ENCODE measurements at regions not wholly inside any gene's neighbourhood (a gene's known extent, or its start where the extent isn't known, plus 50 kb on each side); places are given as distances from the start of the nearest gene placed in this dataset.
"Not testable (repeated sequence)": the region's sequence is repeated elsewhere in the genome, so short reads cannot be mapped to it uniquely, and the experiment has no call there.

DNA sequence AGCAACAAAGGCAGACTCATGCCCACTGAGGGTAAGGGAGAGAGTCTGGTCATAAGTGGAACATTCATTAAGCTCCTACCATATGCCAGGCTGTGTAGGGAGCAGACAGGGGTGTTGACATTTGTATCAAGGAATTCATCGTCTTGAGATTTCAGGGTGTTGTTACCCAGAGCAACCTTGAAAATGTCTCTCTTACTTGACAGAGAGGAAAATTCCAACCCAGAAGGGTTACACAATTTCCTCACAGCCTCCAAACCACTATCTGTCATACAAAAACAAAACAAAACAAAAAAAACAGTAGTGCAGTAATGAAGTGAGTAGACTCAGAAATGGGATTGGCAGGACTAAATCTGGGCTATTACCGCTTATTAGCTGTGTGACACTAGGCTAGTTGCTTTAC is 113.2 kb downstream of the MIAT start:
- peak; percentile 6 for DNase-seq

DNA sequence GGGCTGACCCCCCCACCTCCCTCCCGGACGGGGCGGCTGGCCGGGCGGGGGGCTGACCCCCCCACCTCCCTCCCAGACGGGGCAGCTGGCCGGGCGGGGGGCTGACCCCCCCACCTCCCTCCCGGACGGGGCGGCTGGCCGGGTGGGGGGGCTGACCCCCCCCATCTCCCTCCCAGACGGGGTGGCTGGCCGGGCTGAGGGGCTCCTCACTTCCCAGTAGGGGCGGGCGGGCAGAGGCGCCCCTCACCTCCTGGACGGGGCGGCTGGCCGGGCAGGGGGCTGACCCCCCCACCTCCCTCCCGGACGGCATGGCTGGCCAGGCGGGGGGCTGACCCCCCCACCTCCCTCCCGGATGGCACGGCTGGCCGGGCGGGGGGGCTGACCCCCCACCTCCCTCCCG is 115.7 kb downstream of the MIAT start:
- not testable (repeated sequence) for DNase-seq

DNA sequence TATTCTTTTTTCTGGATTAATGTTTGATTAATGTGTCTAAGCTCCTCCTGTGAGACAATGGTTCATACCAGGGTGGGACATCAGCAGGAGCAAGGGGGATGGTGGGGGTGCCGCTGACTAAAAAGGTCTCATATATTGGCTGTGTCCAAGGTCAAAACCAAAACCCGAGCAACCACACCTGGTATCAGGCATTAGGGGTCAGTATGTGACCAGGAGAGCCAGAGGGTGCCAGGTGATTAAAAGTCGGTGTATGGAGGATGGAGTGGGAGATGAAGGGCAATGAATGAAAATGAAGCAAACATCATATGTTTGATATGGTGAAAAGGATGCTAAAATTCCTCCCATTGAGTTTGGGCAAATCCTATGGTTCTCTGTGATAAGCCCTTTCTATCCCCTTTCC is 118.0 kb downstream of the MIAT start:
- no peak for DNase-seq

DNA sequence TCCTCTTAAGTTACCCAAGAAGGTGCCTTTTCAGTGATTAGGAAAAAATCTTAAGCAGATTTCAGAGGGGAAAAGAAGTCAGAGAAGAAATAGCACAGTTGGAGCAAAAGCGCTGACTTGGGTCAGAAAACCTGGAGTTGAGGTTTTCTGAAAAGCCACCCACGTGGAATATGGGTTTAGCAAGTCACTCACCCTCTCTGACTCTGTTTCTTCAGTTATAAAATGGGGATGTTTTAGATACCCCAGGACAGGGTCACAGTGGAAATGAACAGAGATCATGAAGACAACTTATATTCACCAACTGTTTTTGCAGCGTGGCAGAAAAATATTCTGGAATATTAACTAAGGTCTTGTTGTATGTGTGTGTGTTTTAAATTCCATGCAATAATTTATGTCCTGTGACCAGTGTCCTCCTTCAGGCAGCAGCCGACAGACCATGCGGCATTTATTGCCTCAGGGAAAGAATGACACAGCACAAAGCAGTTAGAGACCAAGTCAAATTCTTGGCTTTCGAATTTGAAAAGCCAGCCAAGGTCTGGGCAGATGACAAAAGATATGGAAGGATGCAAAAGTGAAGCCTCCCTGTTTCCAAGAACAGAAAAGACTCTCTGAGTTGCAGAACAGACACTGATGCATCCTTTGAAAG is 119.9 kb downstream of the MIAT start:
- no peak for DNase-seq

DNA sequence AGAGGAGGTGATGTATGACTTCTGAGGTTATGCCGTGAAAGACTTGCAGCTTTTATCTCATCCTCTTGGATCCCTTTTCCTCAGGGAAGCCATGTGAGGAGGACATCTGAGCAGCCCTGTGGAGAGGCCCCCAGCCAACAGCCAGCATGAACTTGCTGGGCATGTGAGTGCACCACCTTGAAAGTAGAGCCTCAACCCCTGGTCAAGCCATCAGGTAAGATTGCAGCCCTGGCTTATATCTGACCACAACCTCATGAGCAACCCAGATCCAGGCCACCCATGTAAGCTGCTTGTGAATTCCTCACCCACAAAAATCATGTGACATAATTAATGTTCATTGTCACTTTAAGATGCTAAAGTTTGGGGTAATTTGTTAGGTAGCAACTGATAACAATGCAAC is 121.0 kb downstream of the MIAT start:
- DNase-seq: no peak

DNA sequence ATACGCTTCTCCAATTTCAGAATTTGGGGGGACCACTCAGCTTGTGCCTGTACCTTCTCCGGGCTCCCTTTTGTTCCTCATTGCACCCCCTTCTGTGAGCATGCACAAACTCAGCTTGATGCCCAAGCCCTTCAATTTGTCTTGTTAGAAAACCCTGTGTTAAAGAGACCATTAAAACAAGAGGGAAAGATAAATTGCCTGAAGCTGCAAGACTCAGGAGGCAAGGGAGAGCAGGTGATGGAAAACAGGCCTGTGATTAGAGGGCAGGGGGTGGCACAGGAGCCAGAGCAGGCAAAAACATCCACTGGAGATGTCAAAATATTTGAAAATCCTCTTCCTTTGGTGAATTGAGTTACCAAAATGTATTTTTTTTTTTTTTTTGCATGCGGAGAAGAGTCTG is 121.7 kb downstream of the MIAT start:
- DNase-seq: no peak

DNA sequence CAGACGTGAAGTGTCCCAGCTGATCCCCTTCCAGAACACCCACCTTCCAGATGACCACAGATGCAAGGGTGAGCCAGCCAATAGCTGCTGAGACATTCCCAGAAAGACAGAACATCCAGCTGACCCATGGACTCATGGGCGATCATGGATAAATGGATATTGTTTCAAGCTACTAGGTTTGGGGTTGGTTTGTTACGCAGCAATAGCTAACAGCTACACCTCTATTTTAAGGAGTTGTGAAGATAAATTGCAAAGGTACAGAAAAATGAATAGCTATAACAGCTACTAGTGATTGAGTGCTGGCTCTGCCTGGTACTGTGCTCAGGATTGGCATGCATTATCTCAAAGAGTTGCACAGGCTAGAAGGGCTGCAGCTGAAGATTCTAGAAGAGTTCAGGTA is 122.5 kb downstream of the MIAT start:
- no peak for DNase-seq

DNA sequence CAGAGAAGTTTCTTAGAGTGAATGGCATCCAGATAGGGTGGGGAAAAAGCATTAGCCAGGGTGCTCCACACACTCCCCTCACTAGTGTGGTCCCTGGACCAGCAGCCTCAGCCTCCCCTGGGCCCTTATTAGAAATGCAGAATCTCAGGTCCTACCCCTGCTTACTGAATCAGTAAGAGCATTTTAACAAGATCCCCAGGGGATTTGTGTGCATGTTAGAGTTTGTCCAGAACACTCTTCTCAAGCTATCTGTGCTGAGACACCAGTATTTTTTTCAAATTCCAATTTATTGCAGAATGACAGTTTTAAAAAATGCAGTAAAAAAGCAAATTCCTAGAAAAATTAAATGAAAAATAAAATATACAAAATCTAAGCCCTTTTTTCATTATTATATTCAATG is 123.1 kb downstream of the MIAT start:
- DNase-seq: no peak

DNA sequence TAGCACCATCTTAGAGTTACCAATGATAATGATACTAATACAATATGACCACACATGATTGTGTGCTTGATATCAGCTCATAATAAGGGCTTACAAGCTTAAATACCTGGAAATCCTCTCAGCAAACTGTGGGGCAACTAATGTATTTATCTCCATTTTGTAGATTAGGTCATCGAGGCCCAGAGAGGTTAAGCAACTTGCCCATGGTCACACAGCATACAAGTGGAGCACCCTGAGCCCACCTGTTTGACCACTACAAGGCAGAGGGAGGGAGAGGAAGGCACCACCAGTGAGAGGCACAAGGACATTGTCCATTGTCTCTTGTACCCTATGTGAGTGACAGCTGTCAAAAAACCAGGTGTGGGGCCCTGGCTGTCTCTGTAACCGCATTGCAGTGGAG is 123.7 kb downstream of the MIAT start:
- no peak for DNase-seq

GRCh38 chr22:26781596-26781995 is 124.2 kb downstream of the MIAT start:
- DNase-seq: no peak

GRCh38 chr22:26783885-26784284 is 126.5 kb downstream of the MIAT start:
- no peak for DNase-seq

GRCh38 chr22:26784772-26785171 is 127.4 kb downstream of the MIAT start:
- DNase-seq: no peak

DNA sequence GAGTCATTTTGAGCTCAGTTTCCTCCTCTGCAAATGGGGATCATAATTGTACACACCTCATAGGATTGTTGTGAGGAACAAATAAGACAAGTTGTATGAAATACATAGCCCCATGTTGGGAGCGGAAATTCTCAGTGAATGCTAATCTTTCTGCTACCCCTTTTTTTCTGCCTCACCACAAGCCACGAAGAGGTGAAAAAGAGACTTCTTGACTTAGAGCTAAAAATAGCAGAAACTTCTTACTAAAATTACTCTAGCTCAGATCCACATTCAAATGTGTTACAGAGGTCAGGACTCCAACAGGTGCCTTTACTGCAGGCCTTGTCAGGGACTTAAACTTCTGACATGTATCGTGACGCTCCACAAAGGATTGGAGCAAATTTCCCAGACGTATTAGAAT is 128.5 kb downstream of the MIAT start:
- no peak for DNase-seq

DNA sequence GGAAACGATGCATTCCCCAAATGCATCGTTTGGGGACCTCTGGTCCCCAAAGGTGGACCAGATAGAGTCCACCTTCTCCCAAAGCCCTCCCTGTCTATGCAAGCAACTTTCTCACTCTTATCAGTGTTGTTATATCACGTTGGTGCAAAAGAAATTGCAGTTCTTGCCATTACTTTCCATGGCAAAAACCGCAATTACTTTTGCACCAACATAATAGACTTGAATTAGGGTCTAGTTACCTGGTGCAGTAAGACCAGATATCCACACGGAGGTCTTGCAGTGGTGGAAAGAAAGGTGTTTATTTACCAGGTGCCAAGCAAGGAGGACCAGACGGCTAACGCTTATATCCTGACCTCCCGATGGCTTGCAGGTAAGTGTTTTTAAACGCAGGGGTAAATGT is 129.0 kb downstream of the MIAT start:
- DNase-seq: no peak

DNA sequence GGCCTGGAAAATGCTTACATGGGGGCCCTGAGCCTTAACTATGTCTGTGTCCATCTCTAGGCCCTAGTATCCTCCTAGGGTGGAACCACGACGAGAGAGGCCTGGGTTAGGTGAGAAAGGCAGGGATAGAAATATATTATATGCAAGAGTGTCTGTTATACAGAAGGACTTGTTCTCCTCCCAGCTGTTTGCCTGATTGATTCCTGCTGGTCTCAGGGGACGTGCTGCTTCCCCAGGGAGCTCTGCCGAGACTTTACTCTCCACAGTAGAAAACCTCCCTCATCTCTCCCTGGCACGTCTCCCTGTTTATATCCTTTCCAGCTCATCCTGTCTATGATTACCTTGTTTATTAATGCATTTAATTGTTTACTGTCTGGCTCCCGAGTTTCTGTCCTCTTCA is 132.6 kb downstream of the MIAT start:
- DNase-seq: no peak

GRCh38 chr22:26792522-26792921 is 135.1 kb downstream of the MIAT start:
- no peak for DNase-seq

DNA sequence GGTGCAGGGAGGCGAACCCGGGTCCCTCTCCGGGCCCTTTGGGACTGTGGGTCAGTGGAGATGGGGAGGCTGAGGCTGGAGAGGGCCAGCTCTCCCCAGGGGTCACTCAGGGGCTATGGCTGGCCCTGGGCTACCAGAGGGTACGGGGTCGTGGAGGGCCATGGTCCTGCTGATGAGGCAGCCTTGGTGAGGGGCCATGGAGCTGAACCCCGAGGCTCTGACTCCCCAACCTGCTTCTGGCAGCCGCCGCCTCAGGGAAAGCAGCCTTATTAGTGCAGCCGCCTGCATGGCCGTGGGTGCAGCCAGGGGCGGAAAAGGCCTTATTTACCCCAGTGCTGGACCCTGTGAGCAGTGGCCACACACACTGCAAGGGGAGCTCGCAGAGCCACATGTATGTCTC is 139.4 kb downstream of the MIAT start:
- DNase-seq: no peak

GRCh38 chr22:26797910-26798309 is 140.5 kb downstream of the MIAT start:
- DNase-seq: no peak

DNA sequence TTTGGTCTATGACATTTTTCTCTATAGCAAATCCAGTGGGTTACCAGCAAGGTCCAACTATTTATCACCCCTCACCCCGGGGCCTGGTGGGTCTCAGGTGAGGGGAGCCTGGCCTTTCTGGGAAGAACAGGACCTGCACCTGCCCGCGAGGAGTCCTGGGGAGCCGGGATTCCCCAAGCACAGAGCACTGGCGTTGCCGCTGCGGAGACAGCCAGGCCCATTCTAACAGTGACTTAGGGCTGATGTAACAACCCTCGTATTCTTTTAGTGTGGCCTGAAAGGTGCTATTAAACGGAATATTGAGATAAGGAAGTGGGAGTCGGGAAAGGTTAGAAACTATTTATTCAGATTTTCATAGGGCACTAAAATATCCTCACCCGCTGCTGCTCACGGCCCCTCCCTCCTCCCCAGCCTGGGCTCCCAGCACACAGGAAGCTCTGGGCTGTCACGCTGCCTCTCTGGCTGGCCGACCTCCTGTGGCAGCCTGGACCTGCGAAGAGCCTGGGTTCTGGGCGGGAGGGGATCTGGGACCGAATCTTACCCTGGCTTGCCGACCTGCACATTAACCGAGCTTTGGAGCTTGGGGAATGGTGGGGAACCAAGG is 141.2 kb downstream of the MIAT start:
- no peak for DNase-seq

DNA sequence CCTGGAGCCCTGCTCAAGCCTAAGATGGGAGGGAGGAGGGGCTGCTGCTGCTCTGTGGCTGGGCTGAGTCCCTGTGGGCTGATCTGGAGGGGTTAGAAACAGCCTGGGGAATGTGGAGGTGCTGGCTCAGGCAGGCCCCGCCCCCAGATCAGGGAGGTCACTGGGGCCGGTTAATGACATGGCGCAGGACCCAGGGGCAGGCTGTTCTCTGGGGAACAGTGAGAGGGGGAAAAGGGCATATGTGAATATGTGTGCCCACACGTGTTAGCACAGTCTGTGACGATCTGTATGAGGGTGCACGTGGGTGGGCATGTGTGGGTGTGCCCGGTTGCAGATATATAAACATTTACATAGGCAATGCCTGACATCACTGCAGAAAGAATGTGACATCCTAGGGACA is 143.5 kb downstream of the MIAT start:
- DNase-seq: no peak

- no peak for DNase-seq
Observed at GRCh38 chr22:26801449-26801848, 144.1 kb downstream of the MIAT start.

DNA sequence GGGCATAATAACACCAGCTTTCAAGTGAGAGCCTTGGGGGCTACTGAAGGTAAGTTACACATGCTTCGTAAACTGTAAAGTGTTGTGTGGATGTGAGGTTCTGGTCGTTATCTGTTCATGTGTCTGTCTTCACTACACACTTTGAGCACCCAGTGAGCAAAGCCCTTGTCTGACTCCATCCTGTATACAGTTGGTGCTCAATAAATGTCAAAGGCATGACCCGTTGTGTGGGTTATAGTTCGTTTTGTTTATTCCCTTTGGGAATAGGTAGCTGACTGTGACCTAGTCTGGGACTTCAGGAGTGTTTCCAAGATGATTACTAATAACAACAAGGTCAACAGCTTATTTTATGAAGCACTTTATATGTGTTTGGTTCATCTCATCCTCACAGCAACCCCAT is 146.9 kb downstream of the MIAT start:
- DNase-seq: no peak

DNA sequence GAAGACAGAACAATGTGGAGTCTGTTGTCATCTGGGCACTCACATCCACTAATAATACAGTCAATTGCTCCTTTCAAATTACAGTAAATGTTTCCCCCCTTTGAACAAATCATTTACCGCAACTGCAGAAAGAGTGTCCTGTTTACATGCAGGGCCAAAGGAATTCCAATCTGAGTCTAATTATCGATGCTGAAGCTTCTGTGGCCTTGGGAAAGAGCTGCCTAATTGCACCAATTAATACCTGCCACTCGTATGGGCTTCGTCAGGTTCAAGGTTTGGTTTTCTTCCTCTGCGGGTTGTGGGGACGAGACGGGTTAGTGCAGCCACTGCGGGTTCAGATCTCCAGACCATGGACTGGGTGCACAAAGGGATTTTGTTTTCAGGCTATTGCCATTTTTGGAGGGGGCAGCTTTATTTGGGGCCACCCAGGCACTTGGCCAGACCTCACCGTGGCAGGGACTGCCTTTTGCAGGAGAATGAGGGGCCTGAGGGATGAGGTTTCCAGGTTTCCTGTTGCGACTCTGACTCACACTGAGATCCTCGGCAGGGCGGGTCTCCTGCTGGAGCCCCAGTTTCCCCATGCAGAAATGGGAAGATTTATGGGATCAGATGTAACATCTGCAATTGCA is 147.6 kb downstream of the MIAT start:
- no peak for DNase-seq

DNA sequence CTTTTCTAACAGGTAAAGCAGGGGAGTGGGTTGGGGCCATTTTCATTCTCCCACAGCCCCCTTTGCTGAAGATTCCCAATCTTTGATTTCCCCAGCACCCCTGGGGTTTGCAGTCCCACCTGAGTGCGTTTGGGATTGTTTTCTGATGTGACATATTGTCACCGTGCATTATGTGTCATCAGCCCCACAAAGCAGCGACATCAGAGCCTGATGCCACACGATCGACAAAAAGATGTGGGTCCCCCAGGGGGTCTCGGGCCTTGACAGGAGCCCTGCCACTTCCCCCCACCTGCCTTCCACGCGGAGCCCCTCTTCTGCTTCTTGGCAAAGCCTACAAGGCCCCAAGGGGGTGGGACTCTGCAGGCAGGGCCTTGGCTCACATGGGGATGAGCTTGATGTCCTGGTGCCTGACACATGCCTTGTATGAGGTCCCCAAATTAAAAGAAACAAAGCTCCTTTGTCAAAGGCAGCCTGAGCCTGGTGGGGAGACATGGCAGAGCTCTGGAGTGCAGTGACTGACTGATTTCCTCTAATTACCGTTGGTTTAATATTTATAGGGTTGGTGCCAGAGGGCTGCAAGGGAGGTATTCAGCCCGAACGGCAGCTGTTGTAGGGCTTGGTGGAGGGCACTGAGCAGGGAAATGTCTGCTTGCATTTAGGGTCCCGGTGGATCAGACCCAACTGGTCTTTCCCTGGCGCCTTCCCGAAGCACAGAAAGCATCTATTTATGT is 149.2 kb downstream of the MIAT start:
- no peak for DNase-seq
